ENCODE measurements at regions not wholly inside any gene's neighbourhood (a gene's known extent, or its start where the extent isn't known, plus 50 kb on each side); places are given as distances from the start of the nearest gene placed in this dataset.
"Not testable (repeated sequence)": the region's sequence is repeated elsewhere in the genome, so short reads cannot be mapped to it uniquely, and the experiment has no call there.

- no peak for DNase-seq
Observed at GRCh38 chr2:4962419-4962818, 729.8 kb upstream of the SOX11 start.

DNA sequence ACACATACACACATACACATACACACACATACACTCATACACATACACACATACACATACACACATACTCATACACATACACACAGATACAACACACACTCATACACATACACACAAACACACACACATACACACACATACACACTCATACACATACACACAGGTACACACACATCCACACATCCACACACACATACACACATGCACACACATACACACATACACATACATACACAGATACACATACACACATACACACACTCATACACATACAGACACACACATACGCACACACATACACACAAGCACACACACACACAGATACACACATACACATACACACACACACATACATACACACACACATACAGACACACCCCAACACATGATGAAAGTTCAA, 729.1 kb upstream of the SOX11 start:
- DNase-seq = no peak

- DNase-seq = no peak
Observed at GRCh38 chr2:4964001-4964540, 728.1 kb upstream of the SOX11 start.

GRCh38 chr2:4964579-4964978, 727.6 kb upstream of the SOX11 start:
- DNase-seq = no peak

- DNase-seq = no peak
Observed at GRCh38 chr2:4965556-4966320, 726.4 kb upstream of the SOX11 start.

GRCh38 chr2:4967206-4967605, 725.0 kb upstream of the SOX11 start:
- no peak for DNase-seq

DNA sequence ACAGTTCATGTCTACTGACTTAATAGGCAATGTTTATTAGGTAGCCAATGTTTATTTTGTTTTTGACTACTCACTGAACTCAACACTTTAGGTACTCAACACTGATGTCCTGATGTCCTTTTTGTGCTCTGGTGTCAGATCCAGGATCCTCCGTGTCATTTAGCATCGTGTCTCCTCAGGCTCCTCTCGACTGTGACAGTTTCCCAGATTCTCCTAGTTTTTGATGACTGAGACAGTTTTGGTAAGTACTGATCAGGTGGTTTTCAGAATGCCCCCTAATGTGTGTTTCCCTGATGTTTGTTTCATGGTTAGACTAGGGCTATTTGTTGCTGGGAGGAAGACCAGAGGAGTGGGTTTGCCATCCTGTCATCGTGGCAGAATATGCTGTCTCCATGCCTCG, 719.7 kb upstream of the SOX11 start:
- DNase-seq = no peak

DNA sequence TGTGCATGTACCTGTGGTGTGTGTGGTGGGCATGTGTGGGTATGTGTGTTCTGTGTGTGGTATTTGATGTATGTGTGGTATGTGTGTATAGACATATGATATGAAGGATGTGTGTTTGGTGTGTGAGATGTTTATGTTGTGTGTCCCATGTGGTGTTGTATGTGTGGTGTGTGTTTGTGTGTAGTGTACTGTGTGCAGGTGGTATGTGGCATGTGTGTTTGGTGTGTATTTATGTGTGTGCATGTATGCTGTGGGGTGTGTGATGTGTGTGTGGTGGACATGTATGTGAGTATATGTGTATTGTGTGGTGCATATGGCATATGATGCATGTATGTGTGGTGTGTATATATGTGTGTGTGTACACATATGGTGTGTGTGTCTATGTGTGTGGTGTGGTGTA, 718.8 kb upstream of the SOX11 start:
- no peak for DNase-seq

- no peak for DNase-seq
Observed at GRCh38 chr2:4973973-4974372, 718.2 kb upstream of the SOX11 start.

- no peak for DNase-seq
Observed at GRCh38 chr2:4976407-4976806, 715.8 kb upstream of the SOX11 start.

DNA sequence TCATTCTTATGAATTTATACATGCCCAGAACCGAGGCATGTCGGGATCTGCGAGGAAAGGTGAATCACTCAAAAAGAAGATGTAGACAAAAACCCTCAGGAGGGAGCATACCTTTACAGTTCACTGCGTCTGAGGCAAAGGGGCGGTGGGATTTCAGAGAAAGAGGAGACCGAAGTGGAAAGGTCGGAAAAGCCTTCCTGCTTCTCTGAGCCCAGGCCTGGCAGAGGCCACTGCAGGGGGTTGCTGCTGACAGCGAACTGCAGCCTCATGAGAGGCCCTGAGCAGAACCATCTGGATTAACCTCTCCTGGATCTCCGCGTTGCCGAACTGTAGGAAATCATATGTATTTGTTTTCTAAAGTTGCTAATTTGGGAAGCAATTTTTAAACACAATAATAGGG, 713.1 kb upstream of the SOX11 start:
- DNase-seq = no peak

DNA sequence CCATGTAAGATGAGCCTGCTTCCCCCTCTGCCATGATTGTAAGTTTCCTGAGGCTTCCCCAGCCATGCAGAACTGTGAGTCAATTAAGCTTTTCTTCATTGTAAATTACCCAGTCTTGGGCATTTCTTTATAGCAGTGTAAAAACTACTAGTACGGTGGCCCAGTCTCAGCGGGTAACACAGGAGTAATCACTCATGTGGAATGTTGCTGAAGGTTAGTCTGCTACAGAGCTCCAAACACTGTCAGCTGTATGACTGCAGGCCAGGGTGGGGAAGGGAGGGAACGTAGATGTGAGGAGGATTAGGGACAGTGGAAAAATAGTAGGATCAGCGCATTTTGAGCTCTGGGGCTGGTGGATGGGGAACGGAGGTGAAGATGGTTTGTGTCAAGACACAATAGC, 711.2 kb upstream of the SOX11 start:
- no peak for DNase-seq

- no peak for DNase-seq
Observed at GRCh38 chr2:4981802-4982409, 710.3 kb upstream of the SOX11 start.

DNA sequence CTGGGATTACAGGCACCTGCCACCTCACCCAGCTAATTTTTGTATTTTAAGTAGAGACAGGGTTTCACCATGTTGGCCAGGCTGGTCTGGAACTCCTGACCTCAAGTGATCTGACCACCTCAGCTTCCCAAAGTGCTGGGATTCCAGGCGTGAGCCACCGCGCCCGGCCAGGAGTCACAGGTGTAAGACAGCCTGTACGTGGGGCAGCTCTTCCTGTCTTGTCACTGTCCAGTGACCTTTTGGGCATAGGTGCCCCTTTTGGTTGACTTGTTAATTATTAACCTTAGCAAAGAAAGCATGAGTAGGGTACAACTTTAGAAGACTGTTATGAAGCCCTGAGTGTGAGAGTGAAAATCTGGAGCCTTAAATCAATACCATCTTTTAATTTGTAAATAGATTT, 703.7 kb upstream of the SOX11 start:
- DNase-seq = not testable (repeated sequence)

DNA sequence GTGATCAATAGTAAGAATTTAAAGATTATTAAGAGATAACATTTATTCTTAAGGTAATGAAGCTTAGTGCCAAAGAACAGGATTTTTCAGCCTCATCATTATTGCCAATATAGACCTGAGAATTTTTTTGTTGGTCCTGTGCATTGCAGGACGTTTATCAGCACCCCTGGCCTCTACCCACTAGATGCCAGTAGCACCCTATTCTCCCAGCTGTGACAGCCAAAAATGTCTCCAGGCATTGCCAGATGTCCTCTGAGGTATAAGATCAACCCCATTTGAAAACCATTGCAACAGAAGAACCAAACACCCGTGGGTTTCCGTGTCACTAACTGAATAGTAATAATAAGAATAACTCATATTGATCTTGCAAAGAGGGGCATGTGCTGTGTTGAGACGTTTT, 700.0 kb upstream of the SOX11 start:
- no peak for DNase-seq

GRCh38 chr2:4995466-4995865, 696.7 kb upstream of the SOX11 start:
- DNase-seq = no peak

DNA sequence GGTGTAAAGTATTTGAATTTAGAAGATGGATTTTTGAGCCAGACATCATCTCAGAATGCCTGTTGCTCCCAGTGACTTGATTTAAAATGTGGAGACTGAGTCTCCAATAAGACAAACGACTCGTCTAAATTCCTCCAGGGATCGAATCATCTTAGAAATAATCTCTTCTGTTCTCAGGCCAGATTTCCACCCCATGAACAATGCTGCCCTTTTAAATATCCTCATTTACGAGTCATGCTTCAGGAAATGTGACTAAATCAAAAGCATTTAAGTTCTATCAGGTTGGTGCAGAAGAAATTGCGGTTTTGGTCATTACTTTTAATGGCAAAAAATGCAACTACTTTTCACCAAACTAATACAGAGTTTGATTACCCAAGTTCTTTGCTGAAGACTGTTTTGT, 684.6 kb upstream of the SOX11 start:
- DNase-seq = no peak

- no peak for DNase-seq
Observed at GRCh38 chr2:5019324-5019723, 672.9 kb upstream of the SOX11 start.

GRCh38 chr2:5020116-5020875, 671.9 kb upstream of the SOX11 start:
- no peak for DNase-seq

GRCh38 chr2:5021136-5021535, 671.0 kb upstream of the SOX11 start:
- DNase-seq = no peak

GRCh38 chr2:5022061-5022460, 670.1 kb upstream of the SOX11 start:
- no peak for DNase-seq

DNA sequence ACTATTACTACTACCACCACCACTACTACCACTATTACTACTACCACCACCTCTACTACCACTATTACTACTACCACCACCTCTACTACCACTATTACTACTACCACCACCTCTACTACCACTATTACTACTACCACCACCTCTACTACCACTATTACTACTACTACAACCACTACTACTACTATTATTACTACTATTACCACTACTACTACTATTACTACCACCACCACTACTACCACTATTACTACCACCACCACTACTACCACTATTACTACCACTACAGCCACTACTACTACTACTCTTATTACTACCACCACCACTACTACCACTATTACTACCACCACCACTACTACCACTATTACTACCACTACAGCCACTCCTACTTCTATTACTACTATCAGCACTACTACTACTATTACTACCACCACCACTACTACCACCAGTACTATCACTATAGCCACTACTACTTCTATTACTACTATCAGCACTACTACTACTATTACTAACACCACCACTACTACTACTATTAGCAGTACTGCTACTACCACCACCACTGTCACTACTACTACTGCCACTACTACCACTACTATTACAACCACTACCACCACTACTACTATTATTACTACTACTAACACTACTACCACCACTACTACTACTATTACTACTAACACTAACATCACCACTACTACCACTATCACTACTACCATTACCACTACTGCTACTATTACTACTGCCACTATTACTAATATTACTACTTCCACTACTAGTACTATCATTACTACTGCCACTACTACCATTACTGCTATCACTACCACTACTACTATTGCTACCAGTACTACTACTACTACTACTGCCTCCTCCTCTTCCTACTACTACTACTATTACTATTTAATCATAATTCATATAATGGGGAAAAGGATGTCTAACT, 669.2 kb upstream of the SOX11 start:
- DNase-seq = not testable (repeated sequence)

Measured in hippocampal formation (tissue), 2 donors.